ENCODE measurements at regions not wholly inside any gene's neighbourhood (a gene's known extent, or its start where the extent isn't known, plus 50 kb on each side); places are given as distances from the start of the nearest gene placed in this dataset.

DNA sequence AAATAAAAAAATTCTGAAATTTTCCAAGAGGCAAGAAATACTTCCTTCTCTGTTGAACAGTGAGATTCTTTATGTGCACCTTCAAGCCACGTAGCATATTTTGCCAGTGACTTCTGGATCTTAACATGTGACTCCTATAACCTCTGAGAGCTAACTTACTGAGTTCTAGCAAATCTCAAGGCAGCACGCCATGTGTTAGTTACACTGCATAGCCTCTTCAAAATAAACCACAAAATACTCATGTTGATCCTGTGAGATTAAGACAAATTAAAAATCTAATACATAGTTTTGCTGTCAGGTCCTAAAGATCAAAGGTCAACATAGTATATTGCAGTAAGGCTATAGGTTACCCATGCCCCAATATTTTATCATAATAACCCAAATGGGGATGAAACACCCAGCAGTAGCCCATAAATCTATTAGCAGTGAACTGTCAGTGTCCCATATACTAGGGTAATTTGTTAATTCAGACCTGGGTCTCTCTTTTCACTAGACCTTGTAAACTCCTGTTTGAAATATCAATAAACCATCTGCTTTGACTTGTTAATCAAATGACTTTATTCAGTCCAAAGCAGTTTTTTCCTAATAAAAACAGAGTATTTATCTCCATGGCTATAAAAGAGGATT, 343.1 kb downstream of the ZFHX3 start:
- H2AFZ ChIP-seq (ENCODE audit: low read depth), result no peak overlapping the region
- no peaks in the 10 kb centered on the region for H3K27me3 ChIP-seq (ENCODE audit: insufficient read depth, low read depth)
- H3K4me2 ChIP-seq, result no peak overlapping the region
- H3K36me3 ChIP-seq (ENCODE audit: insufficient read depth), result no peaks in the 10 kb centered on the region
- no peak for TF ChIP-seq CTCF (conservative IDR thresholded peaks at IDR 0.05; ENCODE audit: low read depth, low read length)
- H3K9ac ChIP-seq, result no peak overlapping the region
- no peaks in the 10 kb centered on the region for H3K79me2 ChIP-seq (ENCODE audit: insufficient read depth, low read depth)
- no peak overlapping the region for H3K4me3 ChIP-seq (IDR thresholded peaks at IDR 0.05; ENCODE audit: insufficient read depth, low read depth, low read length)
- no peaks in the 10 kb centered on the region for H4K20me1 ChIP-seq (ENCODE audit: insufficient read depth)
- no peak overlapping the region for H3K27ac ChIP-seq
- no peaks in the 10 kb centered on the region for H3K4me1 ChIP-seq (ENCODE audit: low read depth, poor library complexity, severe bottlenecking)

- H3K27me3 ChIP-seq (ENCODE audit: insufficient read depth, low read depth), result no peaks in the 10 kb centered on the region
- H3K4me1 ChIP-seq (ENCODE audit: low read depth, poor library complexity, severe bottlenecking), result no peaks in the 10 kb centered on the region
- H2AFZ ChIP-seq (ENCODE audit: low read depth), result no peak overlapping the region
- TF ChIP-seq CTCF (conservative IDR thresholded peaks at IDR 0.05; ENCODE audit: low read depth, low read length), result no peak
- no peak overlapping the region for H3K4me3 ChIP-seq (IDR thresholded peaks at IDR 0.05; ENCODE audit: insufficient read depth, low read depth, low read length)
- H3K27ac ChIP-seq, result no peak overlapping the region
- H3K4me2 ChIP-seq, result no peak overlapping the region
- H4K20me1 ChIP-seq (ENCODE audit: insufficient read depth), result no peaks in the 10 kb centered on the region
- no peaks in the 10 kb centered on the region for H3K36me3 ChIP-seq (ENCODE audit: insufficient read depth)
- H3K9ac ChIP-seq, result no peak overlapping the region
- no peaks in the 10 kb centered on the region for H3K79me2 ChIP-seq (ENCODE audit: insufficient read depth, low read depth)
Measured at GRCh38 chr16:72689851-72690250, 358.1 kb downstream of the ZFHX3 start.

DNA sequence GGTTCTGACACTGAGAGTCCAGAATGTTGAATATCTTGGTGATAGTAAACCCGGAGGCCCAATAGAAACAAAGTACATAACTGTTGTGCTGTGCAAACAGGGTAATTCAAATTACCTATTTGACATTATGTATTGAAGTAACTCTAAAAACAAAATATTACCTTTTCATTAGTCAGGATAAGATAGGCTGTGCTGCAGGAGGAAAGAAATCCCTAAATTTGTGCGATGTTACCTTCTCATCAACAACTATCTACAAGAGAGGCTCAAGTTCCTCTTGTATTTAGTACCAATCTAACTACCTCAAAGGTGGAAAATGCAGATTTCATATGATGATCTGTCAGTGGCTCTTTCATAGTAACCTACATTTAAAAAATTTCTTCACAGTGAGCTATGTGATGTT, 367.2 kb downstream of the ZFHX3 start:
- H3K4me1 ChIP-seq (ENCODE audit: low read depth, poor library complexity, severe bottlenecking), result peaks cover 4% of the 10 kb centered on the region
- H3K27me3 ChIP-seq (ENCODE audit: insufficient read depth, low read depth), result no peaks in the 10 kb centered on the region
- no peaks in the 10 kb centered on the region for H4K20me1 ChIP-seq (ENCODE audit: insufficient read depth)
- H3K9ac ChIP-seq, result no peak overlapping the region
- no peak overlapping the region for H3K4me3 ChIP-seq (IDR thresholded peaks at IDR 0.05; ENCODE audit: insufficient read depth, low read depth, low read length)
- no peak overlapping the region for H3K27ac ChIP-seq
- H3K4me2 ChIP-seq, result no peak overlapping the region
- no peak for TF ChIP-seq CTCF (conservative IDR thresholded peaks at IDR 0.05; ENCODE audit: low read depth, low read length)
- no peaks in the 10 kb centered on the region for H3K36me3 ChIP-seq (ENCODE audit: insufficient read depth)
- no peak overlapping the region for H2AFZ ChIP-seq (ENCODE audit: low read depth)
- no peaks in the 10 kb centered on the region for H3K79me2 ChIP-seq (ENCODE audit: insufficient read depth, low read depth)

DNA sequence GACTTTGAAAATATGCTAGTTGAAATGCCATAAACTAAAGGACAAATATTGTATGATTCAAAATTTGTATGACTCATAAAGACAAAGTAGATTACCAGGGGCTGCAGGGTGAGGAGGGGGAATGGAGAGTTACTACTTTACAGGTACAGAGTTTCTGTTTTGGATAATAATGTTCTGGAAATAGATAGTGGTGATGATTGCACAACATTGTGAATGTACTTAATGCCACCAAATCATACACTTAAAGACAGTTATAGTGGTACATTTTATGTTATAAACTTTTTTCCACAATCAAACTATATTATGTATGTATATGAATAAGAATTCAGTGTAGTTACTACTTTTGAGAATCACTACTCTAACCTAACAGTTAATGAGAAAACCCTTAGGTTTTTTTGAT, 368.1 kb downstream of the ZFHX3 start:
- no peak for TF ChIP-seq CTCF (conservative IDR thresholded peaks at IDR 0.05; ENCODE audit: low read depth, low read length)
- no peaks in the 10 kb centered on the region for H3K36me3 ChIP-seq (ENCODE audit: insufficient read depth)
- peaks cover 4% of the 10 kb centered on the region for H3K4me1 ChIP-seq (ENCODE audit: low read depth, poor library complexity, severe bottlenecking)
- H3K27me3 ChIP-seq (ENCODE audit: insufficient read depth, low read depth), result no peaks in the 10 kb centered on the region
- no peak overlapping the region for H3K27ac ChIP-seq
- no peak overlapping the region for H2AFZ ChIP-seq (ENCODE audit: low read depth)
- H3K4me3 ChIP-seq (IDR thresholded peaks at IDR 0.05; ENCODE audit: insufficient read depth, low read depth, low read length), result no peak overlapping the region
- H3K4me2 ChIP-seq, result no peak overlapping the region
- no peak overlapping the region for H3K9ac ChIP-seq
- H4K20me1 ChIP-seq (ENCODE audit: insufficient read depth), result no peaks in the 10 kb centered on the region
- H3K79me2 ChIP-seq (ENCODE audit: insufficient read depth, low read depth), result no peaks in the 10 kb centered on the region
